CD14-positive monocyte (primary cell): ENCODE measurements at regions not wholly inside any gene's neighbourhood (a gene's known extent, or its start where the extent isn't known, plus 50 kb on each side); places are given as distances from the start of the nearest gene placed in this dataset.

Source experiments
- DNase-seq, 3 donors: peaks; one replicate each; pipeline ENCODE4 v3.0.0-alpha.2; 2011 to 2022
- H2AFZ ChIP-seq: 2 replicates; pipeline ENCODE4 v1.6.0; 2012; ENCODE audit warnings: mild to moderate bottlenecking, low read depth, low read length, inconsistent platforms; ENCODE audit not compliant: insufficient read depth, poor library complexity, severe bottlenecking
- H3K27ac ChIP-seq, 2 donors: 1 replicate in 1 of 2; 2 replicates in 1 of 2; pipeline ENCODE4 v1.5.1; 2012 to 2013; ENCODE audit warnings: low read length in 2 of 2, control low read depth in 1 of 2, inconsistent platforms in 1 of 2, low read depth in 1 of 2, mild to moderate bottlenecking in 1 of 2
- H3K27me3 ChIP-seq, 2 donors: one replicate each; pipeline versions ENCODE4 v1.6.0 to v1.6.1; 2011 to 2013; ENCODE audit warnings: low read length in 2 of 2; ENCODE audit not compliant: control insufficient read depth in 2 of 2, insufficient read depth in 2 of 2
- H3K36me3 ChIP-seq, 2 donors: replicated peaks in 1 of 2; 1 replicate in 1 of 2; 2 replicates in 1 of 2; pipeline versions ENCODE4 v1.5.1 to v1.6.1; 2012 to 2013; ENCODE audit warnings: low read length in 2 of 2, control low read depth in 1 of 2, inconsistent platforms in 1 of 2, mild to moderate bottlenecking in 1 of 2; ENCODE audit not compliant: insufficient read depth in 2 of 2, control insufficient read depth in 1 of 2
- H3K4me1 ChIP-seq, 2 donors: 1 replicate in 1 of 2; 2 replicates in 1 of 2; pipeline versions ENCODE4 v1.5.1 to v1.6.1; 2012 to 2013; ENCODE audit warnings: low read length in 2 of 2, control low read depth in 1 of 2, inconsistent platforms in 1 of 2, mild to moderate bottlenecking in 1 of 2, moderate library complexity in 1 of 2; ENCODE audit not compliant: insufficient read depth in 2 of 2, control insufficient read depth in 1 of 2
- H3K4me2 ChIP-seq: replicated peaks from 2 replicates; pipeline ENCODE3; 2012; ENCODE audit warnings: low read length, moderate library complexity, mild to moderate bottlenecking; ENCODE audit not compliant: poor library complexity, severe bottlenecking; ENCODE audit errors: extremely low read depth
- H3K4me3 ChIP-seq, 3 experiments: fragments of 200-600 bp in 1 of 3; sonication (generic) in 1 of 3; replicated peaks in 1 of 3; 1 replicate in 2 of 3; 2 replicates in 1 of 3; pipeline ENCODE4 v1.5.1; 2011 to 2013; ENCODE audit warnings: low read length in 3 of 3, mild to moderate bottlenecking in 3 of 3, control low read depth in 2 of 3, low read depth in 2 of 3, inconsistent platforms in 1 of 3, moderate library complexity in 1 of 3
- H3K79me2 ChIP-seq: 2 replicates; pipeline ENCODE4 v1.6.0; 2012; ENCODE audit warnings: mild to moderate bottlenecking, control low read depth, inconsistent platforms, low read length, moderate library complexity; ENCODE audit not compliant: insufficient read depth
- H3K9ac ChIP-seq: 2 replicates; pipeline ENCODE4 v1.6.0; 2017; ENCODE audit warnings: low read length, mild to moderate bottlenecking; ENCODE audit not compliant: insufficient read depth, poor library complexity, severe bottlenecking
- H3K9me3 ChIP-seq, 2 donors: replicated peaks in 1 of 2; 1 replicate in 1 of 2; 2 replicates in 1 of 2; pipeline versions ENCODE4 v1.5.1 to v1.6.1; 2012 to 2013; ENCODE audit warnings: low read length in 2 of 2, control low read depth in 1 of 2; ENCODE audit not compliant: control insufficient read depth in 1 of 2, insufficient read depth in 1 of 2
- H4K20me1 ChIP-seq: 2 replicates; pipeline ENCODE4 v1.6.0; 2012; ENCODE audit warnings: mild to moderate bottlenecking, low read length, control low read depth, moderate library complexity; ENCODE audit not compliant: insufficient read depth
- H3K27ac Mint-ChIP-seq, 7 donors: one replicate each; pipeline ENCODE4 v1.8.0; 2020; ENCODE audit warnings: mild to moderate bottlenecking in 7 of 7, mixed read lengths in 7 of 7, moderate library complexity in 6 of 7, inconsistent platforms in 2 of 7
- H3K27me3 Mint-ChIP-seq, 3 donors: one replicate each; pipeline ENCODE4 v1.8.0; 2021 to 2022; ENCODE audit warnings: low read depth in 3 of 3, mild to moderate bottlenecking in 3 of 3, mixed read lengths in 3 of 3, moderate library complexity in 3 of 3, inconsistent platforms in 1 of 3
- H3K36me3 Mint-ChIP-seq, 2 donors: one replicate each; pipeline ENCODE4 v1.8.0; 2020; ENCODE audit warnings: mixed read lengths in 2 of 2, inconsistent platforms in 1 of 2, mild to moderate bottlenecking in 1 of 2
- H3K4me1 Mint-ChIP-seq: one replicate; pipeline ENCODE4 v1.8.0; 2020; ENCODE audit warnings: mild to moderate bottlenecking, mixed read lengths
- H3K4me3 Mint-ChIP-seq, 2 donors: one replicate each; pipeline ENCODE4 v1.8.0; 2020; ENCODE audit warnings: mild to moderate bottlenecking in 2 of 2, mixed read lengths in 2 of 2, moderate library complexity in 1 of 2
- H3K9me3 Mint-ChIP-seq, 7 donors: one replicate each; pipeline ENCODE4 v1.8.0; 2020 to 2022; ENCODE audit warnings: mixed read lengths in 7 of 7, mild to moderate bottlenecking in 6 of 7, moderate library complexity in 6 of 7, inconsistent platforms in 2 of 7
- WGBS: methylation state at CpG from one replicate; pipeline ENCODE4 v1.1.5; 2013; ENCODE audit warnings: missing lambda C conversion rate; ENCODE audit not compliant: insufficient coverage; 5-methylcytosine and 5-hydroxymethylcytosine counted together
- intact Hi-C, 2 donors: fragments of 100-400 bp; cut with micrococcal nuclease; formaldehyde crosslinking; loops; one replicate each; pipeline versions ENCODE4 v1.15.0 to v1.15.1; 2023
- TF ChIP-seq, protein P1 (sequence below): fragments of 200-600 bp; IDR thresholded peaks from one replicate; pipeline ENCODE4 v1.8.0; 2022; ENCODE audit warnings: antibody characterized with exemption, mild to moderate bottlenecking

DNA sequence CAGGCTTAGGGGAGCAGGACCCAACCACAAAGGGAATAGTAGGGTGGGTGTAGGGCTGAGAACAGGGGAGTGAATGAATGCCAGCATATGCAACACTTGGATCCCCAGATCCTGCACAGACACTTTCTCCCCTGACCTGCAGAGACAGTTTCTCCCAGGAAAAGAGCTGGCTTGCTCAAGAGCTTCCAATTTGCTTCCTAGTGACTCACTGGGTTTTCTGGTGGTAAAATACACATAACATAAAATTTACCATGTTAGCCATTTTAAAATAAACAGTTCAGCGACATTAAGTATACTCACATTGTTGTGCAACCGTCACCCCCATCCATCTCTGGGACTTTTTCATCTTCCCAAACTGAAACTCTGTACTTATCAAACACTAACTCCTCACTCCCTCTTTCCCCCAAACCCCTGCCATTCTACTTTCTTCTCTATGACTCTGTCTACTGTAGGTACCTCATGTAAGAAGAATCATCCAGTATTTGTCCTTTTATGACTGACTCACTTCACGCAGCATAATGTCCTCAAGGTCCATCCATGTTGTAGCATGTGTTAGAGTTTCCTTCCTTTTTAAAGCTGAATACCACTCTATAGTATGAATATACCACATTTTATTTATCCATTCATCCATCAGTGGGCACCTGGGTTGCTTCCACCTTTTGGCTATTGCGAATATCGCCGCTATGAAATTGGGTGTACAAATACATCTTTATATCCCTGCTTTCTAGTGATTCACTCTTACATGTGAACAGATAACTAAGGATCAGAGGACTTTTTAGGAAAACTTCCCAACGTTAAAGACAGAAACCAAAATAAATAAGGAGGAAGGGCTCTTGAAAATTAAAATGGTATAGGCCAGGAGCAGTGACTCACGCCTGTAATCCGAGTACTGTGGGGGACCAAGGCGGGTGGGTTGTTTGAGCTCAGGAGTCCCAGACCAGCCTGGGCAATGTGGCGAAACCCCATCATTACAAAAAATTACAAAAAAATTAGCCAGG is 95.6 kb upstream of the TJP1 start:
- Mint-ChIP-seq H3K27me3 (peaks cover 7 to 40% (median 18%) of the 10 kb centered on the region in 3 donors), H3K27ac (no peak overlapping the region), H3K4me3 (no peak overlapping the region), H3K9me3 (no peaks in the 10 kb centered on the region), H3K36me3 (no peaks in the 10 kb centered on the region), H3K4me1 (no peaks in the 10 kb centered on the region)
- no peak overlapping the region for H3K4me3 ChIP-seq
- no peak overlapping the region for H2AFZ ChIP-seq
- no peak overlapping the region for H3K27ac ChIP-seq
- no peaks in the 10 kb centered on the region for H4K20me1 ChIP-seq
- no peaks in the 10 kb centered on the region for H3K9me3 ChIP-seq
- H3K36me3 ChIP-seq: no peaks in the 10 kb centered on the region
- H3K9ac ChIP-seq: no peak overlapping the region
- no peaks in the 10 kb centered on the region for H3K4me1 ChIP-seq
- intact Hi-C loops: no loop called here
- DNase-seq: no peak
- WGBS: 93% methylated on average over 3 of the region's 11 CpGs
- TF ChIP-seq, protein P1, sequence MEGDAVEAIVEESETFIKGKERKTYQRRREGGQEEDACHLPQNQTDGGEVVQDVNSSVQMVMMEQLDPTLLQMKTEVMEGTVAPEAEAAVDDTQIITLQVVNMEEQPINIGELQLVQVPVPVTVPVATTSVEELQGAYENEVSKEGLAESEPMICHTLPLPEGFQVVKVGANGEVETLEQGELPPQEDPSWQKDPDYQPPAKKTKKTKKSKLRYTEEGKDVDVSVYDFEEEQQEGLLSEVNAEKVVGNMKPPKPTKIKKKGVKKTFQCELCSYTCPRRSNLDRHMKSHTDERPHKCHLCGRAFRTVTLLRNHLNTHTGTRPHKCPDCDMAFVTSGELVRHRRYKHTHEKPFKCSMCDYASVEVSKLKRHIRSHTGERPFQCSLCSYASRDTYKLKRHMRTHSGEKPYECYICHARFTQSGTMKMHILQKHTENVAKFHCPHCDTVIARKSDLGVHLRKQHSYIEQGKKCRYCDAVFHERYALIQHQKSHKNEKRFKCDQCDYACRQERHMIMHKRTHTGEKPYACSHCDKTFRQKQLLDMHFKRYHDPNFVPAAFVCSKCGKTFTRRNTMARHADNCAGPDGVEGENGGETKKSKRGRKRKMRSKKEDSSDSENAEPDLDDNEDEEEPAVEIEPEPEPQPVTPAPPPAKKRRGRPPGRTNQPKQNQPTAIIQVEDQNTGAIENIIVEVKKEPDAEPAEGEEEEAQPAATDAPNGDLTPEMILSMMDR: no peak
- no peak overlapping the region for H3K4me2 ChIP-seq
- H3K79me2 ChIP-seq: no peaks in the 10 kb centered on the region
- H3K27me3 ChIP-seq: peaks cover 2 to 3% of the 10 kb centered on the region in 2 donors

DNA sequence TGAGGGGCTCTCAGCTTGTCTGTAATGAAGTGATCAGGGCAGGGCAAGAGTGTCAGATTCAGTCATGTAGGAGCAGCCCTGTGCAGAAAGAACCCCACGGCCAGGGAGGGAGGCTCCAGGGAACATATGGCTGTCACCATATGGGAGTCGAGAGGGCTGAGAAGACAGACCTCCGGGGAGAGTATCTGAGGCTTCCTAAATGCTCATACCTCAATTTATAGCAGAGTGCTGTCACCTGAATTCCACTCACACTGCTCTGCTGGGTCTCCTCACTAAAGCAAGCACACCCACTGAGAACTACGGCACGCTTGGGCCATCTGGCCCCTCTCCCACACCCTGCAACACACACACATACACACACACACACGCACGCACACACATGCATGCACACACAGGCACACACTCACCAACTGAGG is 92.3 kb upstream of the TJP1 start:
- Mint-ChIP-seq H3K4me1 (no peaks in the 10 kb centered on the region), H3K9me3 (peaks cover 2 to 13% (median 10%) of the 10 kb centered on the region in 7 donors), H3K36me3 (no peaks in the 10 kb centered on the region), H3K4me3 (peak overlapping the region in 1 of 2 donors; percentile 6), H3K27ac (peak overlapping the region in 1 of 7 donors; percentile 60), H3K27me3 (peaks cover 4 to 22% (median 10%) of the 10 kb centered on the region in 3 donors)
- Histone ChIP-seq H2AFZ (no peak overlapping the region), H3K4me3 (no peak overlapping the region), H3K9me3 (peaks cover 4 to 13% of the 10 kb centered on the region in 2 donors), H3K27ac (no peak overlapping the region), H3K27me3 (peaks cover 0 to 2% of the 10 kb centered on the region in 2 donors), H3K9ac (no peak overlapping the region), H3K4me2 (no peak overlapping the region), H3K4me1 (no peaks in the 10 kb centered on the region), H4K20me1 (no peaks in the 10 kb centered on the region), H3K79me2 (no peaks in the 10 kb centered on the region), H3K36me3 (no peaks in the 10 kb centered on the region)
- TF ChIP-seq, protein P1: no peak
- WGBS: 73% methylated on average over 6 of the region's 7 CpGs
- no peak for DNase-seq
- intact Hi-C loops: no loop called here
